GM19023 (cell line): ENCODE measurements at regions not wholly inside any gene's neighbourhood (a gene's known extent, or its start where the extent isn't known, plus 50 kb on each side); places are given as distances from the start of the nearest gene placed in this dataset.

Experiments used
- ATAC-seq: cut with Tn5 transposase; IDR thresholded peaks from one replicate; pipeline ENCODE4 v1.9.1; 2021; ENCODE audit warnings: mild to moderate bottlenecking, moderate library complexity; ENCODE audit not compliant: unreplicated experiment

DNA sequence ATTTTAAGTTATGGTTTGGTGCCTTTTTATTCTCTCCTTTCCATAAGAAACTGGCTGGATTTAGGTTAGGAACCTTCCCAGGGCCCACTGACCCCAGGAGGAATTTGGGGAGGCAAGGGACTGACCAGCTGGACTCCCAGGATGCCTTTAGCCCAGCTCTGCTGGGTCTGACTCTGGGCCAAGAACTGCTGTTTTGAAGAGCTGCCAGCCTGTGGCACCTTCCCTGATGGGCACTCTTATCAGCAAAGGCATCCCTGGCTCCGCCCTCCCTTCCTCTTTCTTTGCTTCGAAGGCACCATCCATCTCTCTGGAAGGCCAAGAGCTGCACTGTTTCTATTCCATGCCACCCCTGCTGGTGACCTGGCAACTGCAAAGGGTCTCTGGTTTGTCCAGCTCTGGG, 174.7 kb downstream of the POU4F1 start:
- no peak for ATAC-seq

GRCh38 chr13:78426183-78426582, 177.2 kb downstream of the POU4F1 start:
- ATAC-seq: no peak

DNA sequence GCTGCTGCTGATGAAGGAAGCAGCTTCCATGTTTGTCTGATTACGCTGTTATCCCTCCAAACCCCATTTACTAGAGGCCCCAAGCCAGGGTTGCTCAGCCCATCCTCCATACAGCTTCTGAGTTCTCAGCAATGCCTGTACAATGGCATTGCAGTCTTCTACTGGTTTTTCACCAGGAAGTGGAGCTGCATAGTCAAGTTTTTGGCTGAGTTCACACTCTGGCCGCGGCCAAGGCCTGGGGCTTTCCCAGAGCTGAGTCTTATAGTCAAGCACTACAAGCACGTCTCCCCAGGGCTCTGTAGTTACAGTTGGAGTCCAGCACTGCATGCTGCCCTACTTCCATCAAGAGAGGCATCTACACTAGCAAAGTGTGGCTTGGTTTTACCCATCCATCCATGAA, 182.5 kb downstream of the POU4F1 start:
- peak; percentile 86 for ATAC-seq

GRCh38 chr13:78413887-78414553, 189.3 kb downstream of the POU4F1 start:
- no peak for ATAC-seq

- no peak for ATAC-seq
Measured at GRCh38 chr13:78410847-78411246, 192.5 kb downstream of the POU4F1 start.

- ATAC-seq: no peak
Measured at GRCh38 chr13:78410164-78410563, 193.2 kb downstream of the POU4F1 start.

- ATAC-seq: peak; percentile 54
Measured at GRCh38 chr13:78409172-78409571, 194.2 kb downstream of the POU4F1 start.

DNA sequence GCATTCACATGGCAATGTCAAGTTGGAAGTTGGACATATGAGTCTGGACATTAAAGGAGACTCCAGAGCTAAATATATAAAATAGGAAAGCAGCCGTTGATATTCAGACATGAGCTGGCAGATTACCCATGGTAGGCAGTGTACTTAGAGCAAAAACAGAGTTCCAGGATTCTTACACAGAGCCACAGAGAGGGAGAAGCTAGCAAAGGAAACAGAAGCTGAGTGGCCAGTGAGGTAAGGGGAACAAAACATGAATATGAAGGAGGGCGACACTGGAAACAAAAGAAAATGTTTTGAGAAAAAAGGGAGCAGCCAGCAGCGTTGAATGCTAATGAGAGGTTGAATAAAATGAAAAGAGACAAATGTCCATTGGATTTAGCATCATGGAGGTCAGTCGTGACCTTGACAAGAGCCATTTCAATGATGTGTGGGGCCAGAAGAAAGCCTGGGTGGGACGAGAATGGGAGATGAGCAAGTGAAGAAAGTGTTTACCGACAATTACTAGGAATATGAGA, 198.4 kb downstream of the POU4F1 start:
- ATAC-seq: no peak

DNA sequence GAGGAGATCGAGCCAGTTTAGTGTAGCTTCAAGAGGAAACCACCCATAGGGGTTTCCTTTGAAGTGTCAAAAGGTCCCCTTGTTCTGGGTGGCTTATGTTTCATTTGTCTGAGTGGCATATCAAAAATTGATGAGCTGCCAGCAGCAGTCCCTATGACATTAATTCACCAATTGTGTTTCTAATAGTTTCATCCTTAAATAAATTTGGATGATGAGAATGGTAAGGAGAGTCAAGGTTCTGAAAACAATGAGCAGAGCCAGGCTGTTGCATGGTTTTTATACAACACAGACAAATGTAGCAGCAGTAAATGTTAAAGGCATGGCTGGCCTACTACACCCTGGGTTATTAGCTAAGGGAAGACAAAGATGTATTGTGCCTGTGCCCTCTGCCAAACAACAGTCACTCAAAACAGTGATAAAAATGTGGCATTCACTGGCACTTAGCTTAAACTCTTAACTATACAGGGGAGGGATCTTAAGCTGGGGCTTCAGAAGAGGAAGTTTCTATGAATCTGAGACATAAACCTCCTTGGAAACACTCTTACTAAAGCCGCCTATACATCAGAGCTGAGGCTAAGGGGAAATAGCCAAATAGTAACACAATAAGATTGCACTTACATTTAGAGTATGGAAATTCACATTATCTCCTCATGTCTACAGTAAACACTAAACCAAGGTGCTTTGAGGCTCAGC, 200.5 kb downstream of the POU4F1 start:
- ATAC-seq: no peak

DNA sequence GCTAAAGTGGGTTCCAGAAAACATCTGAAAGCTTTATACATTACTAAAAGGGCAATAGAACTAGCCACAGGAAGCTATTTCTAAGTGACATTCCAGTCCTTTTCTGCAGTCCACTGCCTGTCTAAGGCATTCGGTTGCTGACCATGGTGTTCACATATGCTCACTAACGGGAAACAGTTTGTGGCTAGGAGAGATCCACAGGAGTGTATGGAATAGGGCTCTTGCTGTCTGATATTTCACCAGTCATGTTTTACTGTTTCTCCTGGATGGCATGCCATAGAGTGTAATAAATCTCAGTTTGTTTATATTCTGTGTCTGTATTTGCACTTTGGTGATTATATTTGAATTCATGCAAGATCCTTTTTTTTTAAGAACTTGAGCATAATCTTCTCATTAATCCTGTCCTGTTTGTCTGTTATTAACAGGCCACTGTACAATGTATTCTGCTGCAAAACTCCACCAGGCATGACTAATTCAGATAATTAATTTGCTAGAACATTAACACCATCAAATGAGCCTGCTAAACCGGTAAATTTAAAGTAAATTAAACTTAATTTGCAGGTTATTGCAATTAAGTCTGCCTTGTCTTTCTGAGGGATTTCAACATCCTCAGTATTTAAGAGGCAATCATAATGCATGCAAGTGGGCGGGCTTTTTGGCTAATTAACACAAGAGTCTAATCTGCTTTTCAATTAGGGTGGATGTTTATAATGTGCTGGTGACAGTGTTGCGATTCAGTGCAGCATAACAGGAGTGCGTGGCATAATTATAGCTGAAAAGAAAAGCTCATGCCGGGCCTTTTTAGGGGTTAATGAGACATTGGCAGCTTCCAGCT, 201.3 kb downstream of the POU4F1 start:
- ATAC-seq: no peak

- ATAC-seq: peak; percentile 95
Measured at GRCh38 chr13:78398743-78399410, 204.5 kb downstream of the POU4F1 start.

DNA sequence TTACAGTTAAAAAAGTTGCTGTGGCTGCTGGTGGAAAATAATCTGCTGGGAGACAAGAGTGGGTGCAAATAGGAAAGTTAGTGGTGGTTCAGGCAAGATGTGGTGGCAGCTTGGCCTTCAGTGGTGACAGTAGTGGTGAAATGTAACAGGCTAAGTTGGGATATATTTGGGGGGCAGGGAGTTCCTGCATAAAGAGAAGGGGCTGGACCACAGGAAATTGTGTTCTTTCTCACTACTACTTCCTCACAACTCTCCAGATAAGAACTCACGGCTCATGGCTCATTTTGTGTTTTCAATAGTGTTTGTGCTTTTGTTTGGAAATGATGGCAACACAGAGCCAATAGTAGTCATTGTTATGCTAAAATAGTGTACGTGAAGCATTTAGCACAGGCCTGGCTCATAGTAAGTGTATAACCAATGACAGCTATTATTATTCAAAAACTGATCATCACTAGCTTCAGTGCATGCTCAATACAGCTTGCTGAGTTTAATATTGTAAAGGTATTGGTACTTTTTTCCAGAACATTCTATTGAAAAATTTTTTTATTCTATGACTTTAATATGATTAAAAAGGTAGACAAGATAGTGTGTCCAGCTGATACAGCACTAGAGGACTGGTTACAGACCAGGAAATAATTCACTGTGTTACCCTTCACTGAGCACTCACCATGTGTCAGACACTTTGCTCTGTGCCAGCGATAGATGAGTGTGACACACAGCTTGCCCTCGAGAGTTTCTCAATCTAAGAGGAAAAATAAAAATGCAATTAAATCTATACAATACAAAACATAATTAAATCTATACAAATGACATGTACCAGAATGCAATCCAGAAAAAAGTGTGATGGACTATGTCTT, 209.8 kb downstream of the POU4F1 start:
- ATAC-seq: no peak

GRCh38 chr13:78383899-78384298, 219.5 kb downstream of the POU4F1 start:
- no peak for ATAC-seq

DNA sequence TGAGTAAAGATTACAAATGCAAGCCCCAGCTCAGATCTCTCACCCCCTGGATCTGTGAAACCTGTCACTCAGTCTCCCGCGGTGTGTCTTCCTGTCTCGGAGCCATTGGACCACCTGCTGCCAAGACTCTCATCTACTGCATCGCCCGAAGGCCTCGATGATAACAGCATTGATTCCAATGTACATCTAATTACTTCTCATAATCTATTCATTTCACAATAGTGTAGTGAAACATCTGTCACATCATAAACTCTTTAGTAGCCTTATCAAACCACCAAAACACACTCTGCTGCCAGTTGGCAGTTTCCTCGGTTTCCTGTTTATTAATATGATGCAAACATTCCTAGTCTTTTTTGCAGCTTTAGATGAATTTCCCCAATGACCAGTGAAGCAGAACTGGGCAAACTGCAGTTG, 220.3 kb downstream of the POU4F1 start:
- ATAC-seq: no peak

DNA sequence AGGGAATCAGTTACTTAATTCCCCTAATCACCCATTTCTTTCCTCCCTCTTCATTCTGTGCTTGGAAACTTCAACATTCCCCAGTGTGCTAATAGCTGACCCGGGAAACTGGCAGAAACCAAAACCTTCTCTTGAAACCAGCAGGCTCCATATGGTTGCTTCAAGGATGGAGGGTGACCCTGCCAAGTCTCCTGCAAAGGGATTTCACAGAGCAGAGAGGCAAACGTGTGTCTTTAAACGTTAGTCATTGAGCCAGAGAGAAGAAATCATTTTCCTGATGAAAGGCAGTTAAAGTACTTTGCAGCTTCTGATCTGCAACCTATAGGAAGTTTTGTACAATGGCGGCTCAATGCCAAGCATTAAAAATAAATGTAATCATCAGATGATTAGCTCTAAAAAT, 220.9 kb downstream of the POU4F1 start:
- ATAC-seq: no peak

DNA sequence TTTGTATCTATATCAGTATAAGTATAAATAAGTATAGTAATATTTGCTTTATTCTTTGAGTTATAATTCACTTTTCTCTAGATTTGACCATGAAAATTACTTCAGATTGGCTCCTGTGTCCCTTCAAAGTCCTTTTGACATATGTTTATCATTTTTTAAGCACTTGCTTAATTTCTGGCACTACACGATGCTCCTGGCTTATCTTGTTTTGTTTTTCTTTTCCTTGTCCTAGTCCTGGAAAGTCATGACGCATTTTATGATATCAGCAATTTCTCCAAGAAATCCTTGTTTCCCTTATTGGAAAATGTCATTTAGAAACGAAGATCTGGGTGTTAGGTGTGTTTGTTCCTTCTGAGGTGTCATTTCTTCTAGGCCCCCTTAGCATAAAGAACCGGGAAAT, 226.5 kb downstream of the POU4F1 start:
- ATAC-seq: no peak

DNA sequence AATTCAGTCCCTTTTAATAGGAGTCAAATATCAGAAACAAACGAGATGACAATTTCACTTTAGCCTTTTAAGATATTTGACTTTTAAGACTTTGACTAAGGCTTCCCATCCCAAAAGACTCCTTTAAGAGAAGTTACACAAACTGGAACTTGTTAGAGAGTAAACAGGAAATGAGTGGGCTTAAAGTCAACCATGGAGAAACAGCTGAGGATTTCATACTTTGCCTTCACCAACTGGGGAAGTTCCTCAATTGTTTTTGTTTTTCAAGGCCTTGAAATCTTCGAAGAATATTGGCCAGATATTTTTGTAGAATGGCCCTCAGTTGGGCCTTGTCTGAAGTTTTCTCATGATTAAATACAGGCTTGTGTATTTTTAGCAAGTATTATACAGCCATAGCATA, 227.3 kb downstream of the POU4F1 start:
- ATAC-seq: no peak

DNA sequence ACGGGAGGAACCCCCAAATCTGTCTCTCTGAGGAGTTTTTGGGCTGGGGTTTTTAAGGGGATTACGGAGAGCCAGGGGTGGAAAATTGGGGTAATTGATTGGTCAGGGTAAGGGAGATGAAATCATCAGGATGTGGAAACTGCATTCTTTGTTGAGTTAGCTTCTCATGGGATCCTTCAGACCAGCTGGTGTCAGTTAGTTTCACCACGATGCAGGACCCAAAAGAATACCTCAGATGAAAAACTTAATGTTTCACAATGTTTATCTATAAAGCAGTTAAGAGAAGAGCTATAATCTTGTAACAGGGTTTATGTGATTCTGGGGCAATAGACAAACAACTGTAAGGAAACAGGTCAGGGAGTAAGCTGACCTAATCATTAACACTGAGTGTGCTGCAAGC, 230.8 kb downstream of the POU4F1 start:
- no peak for ATAC-seq

- no peak for ATAC-seq
Measured at GRCh38 chr13:78370231-78370630, 233.1 kb downstream of the POU4F1 start.

- ATAC-seq: no peak
Measured at GRCh38 chr13:78364711-78365110, 238.6 kb downstream of the POU4F1 start.
